HG03558 (cell line): ENCODE measurements at regions not wholly inside any gene's neighbourhood (a gene's known extent, or its start where the extent isn't known, plus 50 kb on each side); places are given as distances from the start of the nearest gene placed in this dataset.

ENCODE experiments used
- ATAC-seq: cut with Tn5 transposase; IDR thresholded peaks from one replicate; pipeline ENCODE4 v1.9.1; 2021; ENCODE audit warnings: moderate number of reproducible peaks; ENCODE audit not compliant: unreplicated experiment; ENCODE audit errors: extremely low read depth

- ATAC-seq = no peak
Observed at GRCh38 chr7:46714904-46715303, 793.8 kb upstream of the IGFBP3 start.

DNA sequence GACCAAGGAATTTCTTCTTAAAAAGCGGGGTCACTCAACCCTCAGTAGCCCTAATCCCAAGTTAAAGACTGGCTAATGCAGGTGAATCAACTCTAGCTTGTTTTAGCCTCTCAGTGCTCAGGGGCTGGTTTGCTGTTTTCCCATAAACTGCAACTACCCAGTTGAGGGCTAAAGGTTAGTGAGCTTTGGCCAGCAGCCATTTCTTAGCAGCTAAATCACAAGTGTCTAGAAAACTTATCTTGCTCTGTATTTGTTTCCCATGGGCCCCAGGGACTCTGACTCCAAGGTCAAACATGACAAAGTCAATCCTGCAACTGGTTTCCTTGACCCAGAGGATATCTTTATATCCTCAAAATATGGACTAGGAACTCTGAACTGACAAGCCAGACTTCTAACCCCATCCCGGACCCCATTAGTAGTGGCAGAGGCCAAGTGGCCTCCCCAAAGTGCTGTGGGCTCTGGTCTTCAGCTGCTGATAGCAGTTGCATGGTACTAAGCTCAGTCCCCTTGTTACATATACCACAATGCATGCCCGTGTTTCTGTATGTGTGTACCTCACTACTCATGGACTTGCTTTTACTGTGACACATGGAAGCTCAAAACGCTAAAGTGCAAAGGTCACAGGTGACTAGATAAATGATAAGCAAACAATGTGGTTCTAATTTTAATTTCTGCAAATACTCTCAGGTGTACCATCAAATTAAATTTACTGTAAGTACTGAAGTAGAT lies 793.0 kb upstream of the IGFBP3 start:
- no peak for ATAC-seq

GRCh38 chr7:46710927-46711326 lies 789.9 kb upstream of the IGFBP3 start:
- ATAC-seq = no peak

DNA sequence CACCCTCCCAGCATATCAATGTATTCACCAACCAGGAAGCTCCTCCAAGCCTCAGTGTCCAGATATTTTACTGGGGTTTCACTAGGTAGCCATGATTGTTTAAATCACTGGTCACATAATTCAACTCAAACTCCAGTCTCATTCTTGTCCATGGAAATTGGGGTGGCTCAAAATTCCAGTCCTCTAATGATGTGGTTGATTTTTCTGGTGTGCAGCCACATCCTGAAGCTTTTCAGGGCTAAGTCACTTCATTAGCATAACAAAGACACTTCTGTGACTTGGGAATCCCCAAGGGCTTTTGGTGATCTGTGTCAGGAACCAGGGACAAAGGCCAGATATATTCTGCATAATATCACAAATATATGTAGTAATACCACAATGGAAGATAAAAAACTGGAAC lies 786.9 kb upstream of the IGFBP3 start:
- no peak for ATAC-seq

DNA sequence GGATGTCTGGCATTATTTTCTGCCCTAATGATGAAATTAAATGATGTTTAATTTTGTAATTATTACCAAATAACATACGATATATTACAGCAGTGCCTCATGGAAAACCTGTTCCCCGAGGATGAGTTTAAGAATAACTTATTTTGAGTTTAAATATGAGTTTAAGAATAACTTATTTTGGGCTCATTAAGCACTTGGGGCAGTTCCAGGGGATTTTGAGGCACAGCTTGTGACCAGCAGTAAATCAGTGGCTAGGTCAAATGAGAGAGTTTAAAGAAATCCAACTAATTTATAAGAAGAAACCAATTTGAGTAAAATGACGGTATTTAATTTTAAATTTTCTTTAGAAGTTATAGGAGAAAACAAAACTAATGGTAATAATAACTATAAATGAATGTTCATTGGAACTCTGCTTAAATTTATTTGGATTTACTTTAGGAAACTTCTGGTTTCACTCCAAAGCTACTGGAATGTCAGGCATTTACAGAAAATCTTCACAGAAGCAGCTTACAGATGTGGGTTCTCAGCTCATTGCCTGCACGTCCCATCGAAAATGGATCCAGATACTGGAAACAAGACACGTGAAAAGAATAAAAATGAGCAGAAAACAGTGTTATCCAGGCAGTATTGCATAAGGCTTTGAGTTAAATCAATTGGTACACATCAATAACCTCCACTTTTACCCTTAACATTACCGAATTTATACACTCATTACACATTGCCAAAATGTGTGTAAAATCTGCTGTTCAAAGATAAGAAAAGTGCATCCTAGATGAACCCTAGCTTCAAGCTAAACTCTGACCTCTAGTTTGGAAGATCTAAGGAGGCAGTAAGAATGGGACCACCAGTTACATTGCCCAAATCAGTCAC lies 784.5 kb upstream of the IGFBP3 start:
- ATAC-seq = no peak

DNA sequence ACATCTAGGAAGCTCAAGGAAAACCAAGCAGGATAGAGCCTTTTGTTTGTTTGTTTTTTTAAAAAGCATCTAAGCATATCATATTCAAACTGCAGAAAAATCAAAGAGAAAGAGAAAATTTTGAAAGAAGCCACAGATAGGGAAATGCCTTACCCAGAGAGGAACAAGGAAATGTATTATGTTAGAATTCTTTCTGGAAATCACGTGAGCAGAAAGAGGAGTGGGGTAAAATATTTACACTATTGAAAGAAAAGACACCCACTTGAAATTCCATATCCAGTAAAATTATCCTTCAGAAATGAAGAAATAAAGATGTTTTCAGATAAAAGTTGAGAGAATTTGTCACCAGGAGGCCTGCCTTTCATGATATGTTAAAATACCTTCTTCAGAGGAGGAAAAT lies 775.7 kb upstream of the IGFBP3 start:
- ATAC-seq = no peak

- no peak for ATAC-seq
Observed at GRCh38 chr7:46695051-46695708, 774.1 kb upstream of the IGFBP3 start.

GRCh38 chr7:46694058-46694457 lies 773.0 kb upstream of the IGFBP3 start:
- no peak for ATAC-seq

- ATAC-seq = no peak
Observed at GRCh38 chr7:46687203-46687602, 766.1 kb upstream of the IGFBP3 start.

GRCh38 chr7:46685051-46685450 lies 764.0 kb upstream of the IGFBP3 start:
- ATAC-seq = no peak

- ATAC-seq = no peak
Observed at GRCh38 chr7:46682836-46683624, 762.0 kb upstream of the IGFBP3 start.

GRCh38 chr7:46681865-46682503 lies 760.9 kb upstream of the IGFBP3 start:
- ATAC-seq = no peak

DNA sequence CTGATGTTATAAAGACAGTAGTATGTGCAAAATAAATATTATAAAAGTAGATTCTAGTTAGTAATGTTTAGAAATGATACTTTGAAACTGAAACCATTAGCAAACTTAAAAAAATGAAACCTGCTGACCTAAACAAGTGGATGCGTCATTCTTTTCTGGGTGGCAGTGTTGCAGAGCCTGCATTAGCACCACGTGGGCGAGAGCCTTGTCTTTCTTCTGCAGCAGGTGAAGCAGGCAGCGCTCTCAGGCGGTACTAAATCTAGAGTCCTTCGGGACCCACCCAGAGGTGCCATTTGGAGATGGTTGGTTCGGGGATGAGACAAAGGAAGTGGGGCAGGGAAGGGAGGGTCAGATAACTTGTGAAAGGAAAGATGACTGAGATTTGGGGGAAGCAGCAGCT lies 759.1 kb upstream of the IGFBP3 start:
- ATAC-seq = no peak

DNA sequence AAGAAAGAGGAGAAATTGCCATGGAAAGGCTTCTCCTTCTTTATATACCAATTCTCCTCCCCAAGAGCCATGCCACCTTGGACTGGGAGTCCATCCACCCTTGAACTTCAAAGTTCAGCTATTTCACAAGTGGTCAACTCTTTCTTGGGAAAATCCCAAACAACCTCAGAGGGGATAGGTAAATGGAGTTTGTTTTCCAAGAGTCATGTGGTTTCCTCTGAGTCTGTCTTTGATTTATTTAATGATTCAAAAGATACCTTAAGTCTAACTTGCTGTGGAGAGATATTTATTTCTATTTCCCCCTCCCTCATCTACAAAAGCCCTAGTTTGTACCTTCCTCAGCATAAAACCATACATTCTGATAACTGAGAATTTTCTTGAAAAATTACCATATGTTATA lies 758.6 kb upstream of the IGFBP3 start:
- no peak for ATAC-seq

DNA sequence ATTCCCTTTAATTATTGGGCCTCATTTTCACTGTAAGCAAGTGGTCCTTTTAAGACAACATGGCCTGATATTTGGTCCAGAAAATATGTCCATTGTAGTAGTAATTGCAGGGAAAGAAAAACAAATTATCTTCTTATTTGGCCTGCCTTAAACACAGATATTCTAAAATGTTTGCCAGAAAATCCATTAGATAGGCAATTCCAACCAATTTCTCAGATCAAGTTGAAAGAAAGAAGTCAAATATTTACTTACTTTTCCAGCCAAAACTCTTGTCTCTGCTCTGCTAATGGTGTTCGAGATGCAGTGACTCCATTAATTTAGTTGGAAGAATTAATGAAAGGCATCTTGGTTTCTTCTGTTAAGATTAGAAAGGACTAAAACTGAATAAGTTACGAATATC lies 757.3 kb upstream of the IGFBP3 start:
- no peak for ATAC-seq

DNA sequence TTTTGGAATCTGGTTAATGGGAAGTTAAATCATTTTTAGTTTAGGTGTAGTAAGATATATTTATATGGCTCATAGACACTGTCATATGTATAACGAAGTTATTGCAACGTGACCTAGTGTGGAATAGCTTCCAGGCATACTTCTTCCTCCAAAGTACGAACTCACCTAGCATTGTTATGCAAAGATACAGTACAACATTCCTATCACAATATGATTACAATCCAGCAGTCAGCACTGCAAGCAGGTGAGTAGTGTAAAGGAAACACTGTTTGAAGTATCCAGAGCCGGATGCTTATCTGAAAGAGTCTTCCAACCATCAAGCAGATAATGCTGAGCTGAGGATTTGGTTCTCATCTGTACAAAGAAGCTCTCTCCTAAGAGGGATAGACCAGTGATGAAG lies 754.4 kb upstream of the IGFBP3 start:
- no peak for ATAC-seq

- no peak for ATAC-seq
Observed at GRCh38 chr7:46672861-46673260, 751.8 kb upstream of the IGFBP3 start.

DNA sequence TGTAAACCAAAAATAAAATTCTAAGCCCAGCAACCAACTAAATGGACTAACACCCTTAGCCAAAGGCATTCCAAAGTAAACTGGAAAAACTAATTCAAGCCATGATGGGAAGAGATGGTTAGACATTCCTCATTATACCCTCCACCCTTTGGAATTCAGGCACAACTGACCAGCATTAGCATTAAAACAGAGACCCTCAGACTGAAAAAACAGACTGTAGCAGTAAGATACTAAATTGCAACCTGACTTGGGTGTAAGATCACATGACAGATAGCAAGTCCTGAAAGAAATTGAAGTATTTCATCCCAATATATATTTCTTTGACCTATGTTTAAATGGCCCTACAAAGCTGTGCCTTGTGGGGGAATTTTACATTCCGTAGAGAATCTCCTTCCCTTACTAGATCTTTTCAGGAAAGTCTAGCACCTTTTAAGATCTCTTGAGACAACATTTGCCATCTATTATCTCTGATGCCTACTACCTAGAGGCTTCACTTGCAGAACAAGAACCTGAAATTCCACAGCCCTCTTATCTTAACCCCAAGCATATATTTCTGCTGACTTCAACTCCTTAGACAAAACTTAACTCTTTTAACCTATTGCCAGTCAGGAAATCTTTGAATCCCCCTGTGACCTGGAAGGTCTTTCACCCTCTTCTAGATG lies 750.2 kb upstream of the IGFBP3 start:
- ATAC-seq = no peak

DNA sequence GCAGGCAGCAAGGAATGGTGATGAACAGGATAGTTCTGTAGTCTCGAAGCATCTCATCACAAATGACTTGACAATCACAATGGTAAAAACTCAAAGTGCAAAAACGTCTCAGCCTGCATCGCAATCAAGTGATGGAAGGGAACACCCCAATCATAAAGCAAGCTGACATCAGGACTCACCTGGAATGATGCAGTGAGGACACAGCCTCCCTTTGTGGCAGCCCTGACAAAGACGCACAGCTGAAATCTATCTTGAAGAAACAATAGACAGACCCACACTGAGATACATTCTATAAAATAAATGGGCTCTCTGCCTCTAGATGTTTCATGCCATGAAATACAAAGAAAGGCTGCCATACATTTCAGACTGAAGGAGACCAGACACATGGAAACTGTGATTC lies 748.0 kb upstream of the IGFBP3 start:
- no peak for ATAC-seq
